ENCODE measurements at regions not wholly inside any gene's neighbourhood (a gene's known extent, or its start where the extent isn't known, plus 50 kb on each side); places are given as distances from the start of the nearest gene placed in this dataset.
A peak's percentile ranks its signal among the peaks of the same experiment; 100 is the strongest.

DNA sequence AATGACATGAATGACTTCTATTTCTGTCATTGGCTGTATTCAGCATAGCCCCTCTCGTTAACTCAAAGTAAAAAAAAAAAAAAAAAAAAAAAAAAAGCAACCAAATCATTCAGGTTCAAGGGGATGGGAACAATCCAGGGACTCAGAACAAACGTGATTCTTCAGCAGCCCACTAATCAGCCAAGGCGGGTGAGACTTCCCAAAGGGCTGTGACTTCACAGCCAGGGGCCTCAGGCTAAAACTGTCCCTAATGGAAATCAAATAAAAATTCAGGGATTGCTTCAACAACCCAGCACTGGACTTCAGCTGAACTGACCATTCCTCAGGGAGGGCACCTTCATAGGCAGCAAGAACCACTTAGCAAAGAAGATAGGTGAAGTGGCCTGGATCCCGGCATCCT is 86.2 kb upstream of the FAM169A start:
- Mint-ChIP-seq H3K36me3 (ENCODE audit: low read depth) (peaks cover 1% of the 10 kb centered on the region), H3K27me3 (ENCODE audit: low read depth) (peaks cover 5% of the 10 kb centered on the region), H3K27ac (no peak overlapping the region), H3K9me3 (no peaks in the 10 kb centered on the region), H3K4me3 (no peak overlapping the region), H3K4me1 (ENCODE audit: low read depth) (no peaks in the 10 kb centered on the region)
- CTCF ChIA-PET = interaction anchor here (1.1 kb wide), 1 partner anchor 15 kb away, joined by 4 read pairs; no protein-coding TSS in a partner anchor
- DNase-seq = no peak
- intact Hi-C loops (cut with micrococcal nuclease) = no loop called here

DNA sequence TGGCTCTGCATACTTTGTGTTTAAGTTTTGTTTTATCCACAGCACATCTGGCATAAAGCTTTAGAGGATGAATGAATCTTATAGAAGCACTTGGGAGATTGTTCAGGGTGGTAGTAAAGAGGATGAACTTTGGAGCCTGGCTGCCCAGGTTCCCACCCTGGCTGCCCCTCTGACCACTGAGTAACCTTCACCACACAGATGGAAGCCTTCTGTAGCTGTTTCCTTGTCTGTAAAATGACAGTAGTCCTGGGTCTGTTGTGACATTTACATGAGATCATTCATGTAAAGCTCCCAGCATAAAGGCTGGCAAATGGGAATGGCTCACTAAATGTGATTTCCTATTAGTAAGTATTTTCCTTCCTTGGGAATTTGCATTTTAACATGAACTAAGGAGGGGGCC is 85.7 kb upstream of the FAM169A start:
- intact Hi-C loops (cut with micrococcal nuclease) = no loop called here
- Mint-ChIP-seq H3K27ac (no peak overlapping the region), H3K27me3 (ENCODE audit: low read depth) (peaks cover 5% of the 10 kb centered on the region), H3K4me1 (ENCODE audit: low read depth) (no peaks in the 10 kb centered on the region), H3K36me3 (ENCODE audit: low read depth) (peaks cover 1% of the 10 kb centered on the region), H3K9me3 (no peaks in the 10 kb centered on the region), H3K4me3 (no peak overlapping the region)
- DNase-seq = no peak
- CTCF ChIA-PET = interaction anchor here (0.9 to 1.1 kb wide), 2 partner anchors 15 to 99 kb away, joined by 3 to 4 read pairs; no protein-coding TSS in a partner anchor

DNA sequence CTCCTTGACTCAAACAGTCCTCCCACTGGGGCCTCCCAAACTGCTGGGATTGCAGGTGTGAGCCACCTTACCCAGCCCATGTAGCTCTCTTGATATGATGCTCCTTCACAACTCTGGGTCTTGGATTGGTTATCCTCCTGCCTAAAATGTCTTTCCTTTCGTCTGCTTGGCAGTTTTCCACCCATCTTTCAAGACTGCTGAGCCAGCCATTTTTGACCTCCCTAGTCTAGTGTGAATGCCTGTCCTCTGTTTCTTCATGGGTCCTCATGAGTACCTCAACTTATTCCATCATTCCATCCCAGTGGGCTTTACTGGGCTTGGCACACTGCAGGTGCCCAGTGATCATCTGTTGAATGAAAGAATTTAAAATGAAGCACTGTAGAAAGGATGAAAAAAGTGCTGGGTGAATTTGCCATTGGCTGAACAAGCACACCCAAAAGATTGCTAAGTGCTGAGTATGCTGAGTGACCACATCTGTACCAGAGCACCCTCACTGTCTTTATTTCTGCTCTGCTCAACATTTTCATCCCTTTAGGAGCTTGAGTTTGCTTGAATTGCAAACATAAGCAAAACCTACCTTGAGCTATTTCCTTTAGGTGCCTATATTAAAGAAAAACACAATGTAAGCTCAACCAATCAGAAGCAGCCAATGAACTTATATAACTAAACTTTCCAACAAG is 84.8 kb upstream of the FAM169A start:
- Mint-ChIP-seq H3K36me3 (ENCODE audit: low read depth) (peaks cover 1% of the 10 kb centered on the region), H3K27me3 (ENCODE audit: low read depth) (peaks cover 6% of the 10 kb centered on the region), H3K4me1 (ENCODE audit: low read depth) (peaks cover under 1% of the 10 kb centered on the region), H3K27ac (no peak overlapping the region), H3K4me3 (no peak overlapping the region), H3K9me3 (no peaks in the 10 kb centered on the region)
- DNase-seq = no peak
- CTCF ChIA-PET = interaction anchor here (0.9 kb wide), 1 partner anchor 98 kb away, joined by 3 read pairs; no protein-coding TSS in a partner anchor
- intact Hi-C loops (cut with micrococcal nuclease) = no loop called here

DNA sequence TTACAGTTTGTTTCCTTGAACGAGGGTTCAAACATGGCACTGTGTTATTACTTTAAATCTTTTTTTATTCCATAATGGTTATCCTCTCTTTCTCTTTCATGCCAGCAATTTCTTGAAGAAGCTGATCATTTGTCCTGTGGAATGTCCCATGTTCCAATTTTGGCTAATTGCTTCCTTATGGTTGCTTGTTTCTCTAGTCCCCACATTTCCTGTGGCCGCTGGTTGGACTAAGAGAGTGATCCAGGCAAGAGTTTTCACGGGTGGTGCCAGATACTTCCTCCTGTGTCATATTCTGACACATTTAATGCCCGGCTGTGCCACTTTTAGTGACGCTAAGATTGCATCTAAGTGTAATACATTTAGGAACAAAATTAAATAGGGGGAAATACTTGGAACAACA is 83.8 kb upstream of the FAM169A start:
- CTCF ChIA-PET = no interaction called here

DNA sequence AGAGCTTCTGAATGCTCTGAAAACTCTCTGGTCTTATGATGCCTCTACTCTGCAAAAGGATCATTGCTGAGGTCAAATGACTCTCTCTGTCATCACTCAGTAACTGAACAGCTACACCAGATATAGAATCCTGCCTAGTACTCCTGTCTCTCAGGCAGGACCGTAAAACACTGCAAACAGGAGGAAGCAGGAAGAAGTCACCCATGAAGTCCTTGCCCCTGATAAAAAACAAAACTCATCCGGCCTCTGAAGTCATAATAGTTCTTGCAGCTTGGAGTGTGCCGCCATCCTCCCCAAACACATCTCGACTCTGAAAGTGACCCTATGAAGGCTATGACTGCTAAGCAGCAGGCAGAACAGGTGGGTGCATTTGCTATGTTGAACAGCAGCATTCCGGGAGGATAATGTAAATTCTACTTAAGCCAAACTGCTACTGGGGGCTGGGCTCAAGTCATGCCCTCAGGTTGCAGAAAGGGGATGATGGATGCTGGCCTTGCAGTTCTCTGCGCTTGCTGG is 81.9 kb upstream of the FAM169A start:
- Mint-ChIP-seq H3K4me1 (ENCODE audit: low read depth) (peaks cover 8% of the 10 kb centered on the region), H3K27me3 (ENCODE audit: low read depth) (peaks cover 15% of the 10 kb centered on the region), H3K36me3 (ENCODE audit: low read depth) (no peaks in the 10 kb centered on the region), H3K4me3 (no peak overlapping the region), H3K9me3 (no peaks in the 10 kb centered on the region), H3K27ac (no peak overlapping the region)
- intact Hi-C loops (cut with micrococcal nuclease) = no loop called here
- no peak for DNase-seq
- CTCF ChIA-PET = no interaction called here

More for the DNA sequence above, 83.8 kb upstream of the FAM169A start:
- H3K9me3 Mint-ChIP-seq = no peaks in the 10 kb centered on the region
- H3K27ac Mint-ChIP-seq = no peak overlapping the region
- H3K4me1 Mint-ChIP-seq (ENCODE audit: low read depth) = peaks cover 8% of the 10 kb centered on the region
- intact Hi-C loops (cut with micrococcal nuclease) = no loop called here
- peaks cover 10% of the 10 kb centered on the region for H3K27me3 Mint-ChIP-seq (ENCODE audit: low read depth)
- no peak overlapping the region for H3K4me3 Mint-ChIP-seq
- no peak for DNase-seq
- H3K36me3 Mint-ChIP-seq (ENCODE audit: low read depth) = no peaks in the 10 kb centered on the region

DNA sequence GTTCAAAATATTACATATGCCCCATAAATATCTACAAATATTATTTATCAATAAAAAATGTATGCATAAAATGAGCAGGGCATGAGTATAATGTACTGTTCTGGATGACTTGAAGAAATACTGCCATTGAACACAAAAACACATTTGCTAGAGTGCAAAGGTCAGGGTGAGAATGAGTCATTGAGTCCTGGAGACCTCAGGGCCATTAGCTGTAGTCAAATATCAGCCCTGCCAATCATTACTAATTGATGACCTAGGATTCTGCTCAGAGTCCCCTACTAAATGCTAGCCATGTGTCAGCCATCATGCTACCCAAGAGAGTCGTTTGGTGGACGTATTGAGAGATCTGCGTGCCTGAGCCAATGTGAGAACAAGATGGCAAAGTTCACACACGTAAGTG is 80.3 kb upstream of the FAM169A start:
- CTCF ChIA-PET = no interaction called here
- peaks cover 15% of the 10 kb centered on the region for H3K27me3 Mint-ChIP-seq (ENCODE audit: low read depth)
- intact Hi-C loops (cut with micrococcal nuclease) = no loop called here
- no peaks in the 10 kb centered on the region for H3K36me3 Mint-ChIP-seq (ENCODE audit: low read depth)
- H3K9me3 Mint-ChIP-seq = no peaks in the 10 kb centered on the region
- no peak for DNase-seq
- H3K4me1 Mint-ChIP-seq (ENCODE audit: low read depth) = peaks cover 8% of the 10 kb centered on the region
- no peak overlapping the region for H3K27ac Mint-ChIP-seq
- H3K4me3 Mint-ChIP-seq = no peak overlapping the region

DNA sequence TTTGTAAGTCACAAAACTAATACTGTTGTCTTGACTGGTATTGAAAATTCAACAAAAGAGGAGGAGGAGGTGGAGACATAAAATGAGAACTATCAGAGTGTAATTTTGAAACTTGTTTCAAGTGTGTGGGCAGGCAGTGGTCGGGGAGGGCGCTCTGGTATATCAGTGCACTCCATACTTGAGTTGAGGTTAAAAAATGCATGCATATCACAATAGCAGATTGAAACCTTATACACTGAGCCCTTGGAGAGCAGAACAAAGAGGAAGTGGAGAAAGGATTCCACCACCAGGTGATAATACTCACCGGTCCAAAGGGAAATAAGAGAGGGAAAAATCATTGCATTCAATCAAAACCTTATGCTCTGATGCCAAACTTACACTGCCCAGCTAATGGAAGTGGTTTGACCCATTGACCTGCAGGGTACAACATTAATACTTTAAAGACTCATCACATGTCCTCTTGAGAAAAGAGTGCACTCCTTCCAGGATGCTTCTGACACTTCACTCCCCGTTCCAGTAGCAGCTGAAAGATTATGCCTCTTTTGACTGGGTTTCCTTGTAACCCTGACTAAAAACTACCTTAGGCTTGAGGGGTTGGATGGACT is 79.5 kb upstream of the FAM169A start:
- intact Hi-C loops (cut with micrococcal nuclease) = loop anchor here (1.0 kb wide), 1 partner anchor 10 kb away; no protein-coding TSS in a partner anchor
- no peaks in the 10 kb centered on the region for H3K36me3 Mint-ChIP-seq (ENCODE audit: low read depth)
- H3K27me3 Mint-ChIP-seq (ENCODE audit: low read depth) = peaks cover 15% of the 10 kb centered on the region
- H3K4me3 Mint-ChIP-seq = no peak overlapping the region
- peak; percentile 51 for DNase-seq
- peaks cover 8% of the 10 kb centered on the region for H3K4me1 Mint-ChIP-seq (ENCODE audit: low read depth)
- no peak overlapping the region for H3K27ac Mint-ChIP-seq
- CTCF ChIA-PET = no interaction called here
- no peaks in the 10 kb centered on the region for H3K9me3 Mint-ChIP-seq

DNA sequence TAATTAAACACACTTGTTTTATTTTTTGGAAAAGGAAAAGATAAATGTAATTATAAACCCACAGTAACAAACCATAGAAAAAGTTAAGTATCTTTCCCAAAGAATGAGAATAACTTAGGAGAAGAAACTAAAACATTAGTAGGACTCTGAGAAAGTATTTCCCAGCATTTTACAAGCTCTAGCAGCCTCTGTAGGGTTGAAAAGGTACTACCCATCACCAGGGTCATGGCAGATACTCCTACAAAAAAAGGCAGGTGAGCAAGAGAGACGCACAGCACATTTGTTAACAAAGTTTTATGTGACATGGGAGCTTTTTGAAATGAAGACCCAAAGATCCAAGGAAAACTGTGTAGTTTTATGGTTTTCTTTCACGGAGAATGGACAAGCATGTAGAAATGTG is 77.7 kb upstream of the FAM169A start:
- no peak overlapping the region for H3K27ac Mint-ChIP-seq

DNA sequence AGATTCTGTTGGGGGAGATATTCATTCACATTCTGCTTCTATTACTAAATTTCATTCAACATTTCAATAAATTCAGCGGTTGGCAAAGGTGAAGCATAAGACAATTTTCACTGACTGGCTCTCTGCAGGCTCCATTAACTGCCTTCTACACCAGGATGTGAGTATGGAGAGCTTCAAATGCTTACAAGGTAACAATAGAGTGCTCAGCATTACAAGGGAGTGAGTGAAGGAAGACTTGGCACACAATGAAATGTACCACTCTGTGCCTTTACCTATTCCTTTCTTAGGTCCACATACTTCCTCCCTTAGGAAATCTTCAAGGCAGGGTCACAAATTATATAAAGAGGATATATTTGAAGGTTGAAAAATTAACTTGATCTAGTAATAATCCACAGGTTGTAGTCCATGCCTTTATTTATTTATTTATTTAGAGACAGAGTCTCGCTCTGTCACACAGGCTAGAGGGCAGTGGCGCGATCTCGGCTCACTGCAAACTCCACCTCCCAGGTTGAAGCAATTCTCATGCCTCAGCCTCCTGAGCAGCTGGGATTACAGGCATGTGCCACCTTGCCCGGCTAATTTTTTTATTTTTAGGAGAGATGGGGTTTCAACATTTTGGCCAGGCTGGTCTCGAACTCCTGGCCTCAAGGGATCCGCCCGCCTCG is 76.6 kb upstream of the FAM169A start:
- CTCF ChIA-PET = interaction anchor here (1.6 kb wide), 1 partner anchor 17 kb away, joined by 3 read pairs; no protein-coding TSS in a partner anchor

More for the DNA sequence above, 77.7 kb upstream of the FAM169A start:
- CTCF ChIA-PET = interaction anchor here (1.1 to 1.6 kb wide), 2 partner anchors 9 to 18 kb away, joined by 3 to 4 read pairs; no protein-coding TSS in a partner anchor
- peaks cover 8% of the 10 kb centered on the region for H3K4me1 Mint-ChIP-seq (ENCODE audit: low read depth)
- no peak overlapping the region for H3K4me3 Mint-ChIP-seq
- intact Hi-C loops (cut with micrococcal nuclease) = no loop called here
- peaks cover 12% of the 10 kb centered on the region for H3K27me3 Mint-ChIP-seq (ENCODE audit: low read depth)
- H3K9me3 Mint-ChIP-seq = no peaks in the 10 kb centered on the region
- H3K36me3 Mint-ChIP-seq (ENCODE audit: low read depth) = no peaks in the 10 kb centered on the region
- no peak for DNase-seq

DNA sequence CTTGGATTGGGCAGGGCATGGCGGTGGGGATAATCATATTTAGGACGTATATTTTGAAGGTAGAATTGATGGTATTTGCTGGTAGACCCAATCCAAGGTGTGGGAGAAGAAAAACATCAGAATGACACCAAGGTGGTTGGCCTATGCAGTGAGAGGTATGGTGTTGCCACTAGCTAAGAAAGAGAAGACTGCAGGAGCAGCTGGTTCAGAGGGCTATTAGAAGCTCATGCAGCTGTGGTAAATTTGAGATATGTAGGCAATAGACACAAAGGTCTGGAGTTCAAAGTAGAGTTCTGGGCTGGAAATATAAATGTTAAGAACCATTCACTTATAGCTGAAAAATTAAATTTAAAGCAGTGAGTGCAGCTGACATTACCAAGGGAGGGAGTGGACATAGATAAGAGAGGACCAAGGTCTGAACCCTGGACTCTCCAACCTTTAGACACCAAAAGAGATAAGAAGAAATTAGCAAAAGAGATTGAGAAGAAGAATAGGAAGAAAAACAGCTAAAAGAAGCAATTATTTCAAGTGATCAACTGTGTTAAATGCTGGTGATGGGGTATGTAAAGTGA is 74.7 kb upstream of the FAM169A start:
- H3K27ac Mint-ChIP-seq = no peak overlapping the region
- H3K4me3 Mint-ChIP-seq = no peak overlapping the region
- intact Hi-C loops (cut with micrococcal nuclease) = no loop called here
- H3K4me1 Mint-ChIP-seq (ENCODE audit: low read depth) = peaks cover 19% of the 10 kb centered on the region
- H3K9me3 Mint-ChIP-seq = no peaks in the 10 kb centered on the region
- H3K27me3 Mint-ChIP-seq (ENCODE audit: low read depth) = peaks cover 8% of the 10 kb centered on the region
- CTCF ChIA-PET = interaction anchor here (0.5 kb wide), 2 partner anchors 16 to 49 kb away, joined by 3 to 4 read pairs; no protein-coding TSS in a partner anchor
- no peak for DNase-seq
- H3K36me3 Mint-ChIP-seq (ENCODE audit: low read depth) = no peaks in the 10 kb centered on the region

More for the DNA sequence above, 76.6 kb upstream of the FAM169A start:
- no peak overlapping the region for H3K4me3 Mint-ChIP-seq
- intact Hi-C loops (cut with micrococcal nuclease) = no loop called here
- DNase-seq = no peak
- H3K27me3 Mint-ChIP-seq (ENCODE audit: low read depth) = peaks cover 10% of the 10 kb centered on the region
- H3K36me3 Mint-ChIP-seq (ENCODE audit: low read depth) = no peaks in the 10 kb centered on the region
- H3K4me1 Mint-ChIP-seq (ENCODE audit: low read depth) = peaks cover 15% of the 10 kb centered on the region
- H3K9me3 Mint-ChIP-seq = no peaks in the 10 kb centered on the region
- H3K27ac Mint-ChIP-seq = no peak overlapping the region

DNA sequence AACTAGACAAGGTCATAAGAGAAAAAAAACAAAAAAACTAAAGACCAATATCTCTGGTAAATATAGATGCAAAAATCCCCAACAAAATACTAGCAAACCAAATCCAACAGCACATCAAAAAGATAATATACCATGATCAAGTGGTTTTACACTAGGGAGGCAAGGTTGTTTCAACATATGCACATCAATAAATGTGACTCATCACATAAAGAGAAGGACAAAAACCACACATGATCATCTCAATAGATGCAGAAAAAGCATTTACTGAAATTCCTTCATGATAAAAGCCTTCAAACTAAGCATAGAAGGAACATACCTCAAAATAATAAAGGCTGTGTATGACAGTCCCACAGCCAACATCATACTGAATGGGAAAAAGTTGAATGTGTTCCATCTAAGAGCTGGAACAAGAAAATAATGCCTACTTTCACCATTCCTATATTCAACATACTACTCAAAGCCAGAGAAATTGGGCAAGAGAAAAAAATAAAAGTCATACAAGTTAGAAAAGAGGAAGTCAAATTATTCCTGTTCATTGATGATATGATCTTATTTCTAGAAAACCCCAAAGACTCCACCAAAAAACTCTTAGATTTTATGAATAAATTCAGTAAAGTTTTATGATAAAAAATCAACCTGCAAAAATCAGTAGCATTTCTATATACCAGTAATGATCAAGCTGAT is 72.2 kb upstream of the FAM169A start:
- CTCF ChIA-PET = no interaction called here
- peaks cover 31% of the 10 kb centered on the region for H3K4me1 Mint-ChIP-seq (ENCODE audit: low read depth)
- H3K27me3 Mint-ChIP-seq (ENCODE audit: low read depth) = no peaks in the 10 kb centered on the region
- intact Hi-C loops (cut with micrococcal nuclease) = loop anchor here (5.0 to 10.0 kb wide), 5 partner anchors 89 to 729 kb away; partner anchors contain the start of gene ANKRD31
- no peak for DNase-seq
- H3K27ac Mint-ChIP-seq = peak overlapping the region; percentile 33
- H3K9me3 Mint-ChIP-seq = no peaks in the 10 kb centered on the region
- H3K4me3 Mint-ChIP-seq = no peak overlapping the region
- no peaks in the 10 kb centered on the region for H3K36me3 Mint-ChIP-seq (ENCODE audit: low read depth)

Data from activated naive CD4-positive, alpha-beta T cell treated with anti-CD3 and anti-CD28 coated beads for 36 hours (primary cell).